Ishikawa (cell line): ENCODE measurements at regions not wholly inside any gene's neighbourhood (a gene's known extent, or its start where the extent isn't known, plus 50 kb on each side); places are given as distances from the start of the nearest gene placed in this dataset.

ENCODE experiments used
- CEBPB ChIP-seq: IDR thresholded peaks from 2 replicates; pipeline ENCODE4 v1.6.1; 2012
- CREB1 ChIP-seq: IDR thresholded peaks from 2 replicates; pipeline ENCODE4 v1.6.1; 2012; ENCODE audit warnings: low read depth
- EGR1 ChIP-seq: IDR thresholded peaks from 2 replicates; pipeline ENCODE4 v1.6.1; 2012
- EP300 ChIP-seq: IDR thresholded peaks from 2 replicates; pipeline ENCODE4 v1.6.1; 2012; ENCODE audit warnings: borderline replicate concordance
- FOXM1 ChIP-seq: IDR thresholded peaks from 2 replicates; pipeline ENCODE4 v1.6.1; 2012; ENCODE audit warnings: low read depth, borderline replicate concordance
- NFIC ChIP-seq: IDR thresholded peaks from 2 replicates; pipeline ENCODE4 v1.6.1; 2012
- RAD21 ChIP-seq: IDR thresholded peaks from 2 replicates; pipeline ENCODE4 v1.6.1; 2012; ENCODE audit warnings: low read depth
- REST ChIP-seq: IDR thresholded peaks from 2 replicates; pipeline ENCODE4 v1.6.1; 2012; ENCODE audit warnings: low read depth, mild to moderate bottlenecking
- TAF1 ChIP-seq: IDR thresholded peaks from 2 replicates; pipeline ENCODE4 v1.6.1; 2012; ENCODE audit warnings: low read depth, mild to moderate bottlenecking
- TCF12 ChIP-seq: IDR thresholded peaks from 2 replicates; pipeline ENCODE4 v1.6.1; 2012; ENCODE audit warnings: low read depth
- TEAD4 ChIP-seq: IDR thresholded peaks from 2 replicates; pipeline ENCODE4 v1.6.1; 2012
- YY1 ChIP-seq: IDR thresholded peaks from 2 replicates; pipeline ENCODE4 v1.6.1; 2012; ENCODE audit warnings: low read depth
- ZBTB7A ChIP-seq: IDR thresholded peaks from 2 replicates; pipeline ENCODE4 v1.6.1; 2012; ENCODE audit warnings: low read depth
- TF ChIP-seq, protein P1 (sequence below): IDR thresholded peaks from 2 replicates; pipeline ENCODE4 v1.6.1; 2012
- TF ChIP-seq, protein P2 (sequence below): IDR thresholded peaks from 2 replicates; pipeline ENCODE4 v1.6.1; 2012

GRCh38 chr7:25496476-25497368, 268.4 kb upstream of the NPVF start:
- TF ChIP-seq EP300 (no peak), FOXM1 (no peak), EGR1 (no peak), NFIC (no peak)

GRCh38 chr7:25500393-25500921, 272.2 kb upstream of the NPVF start:
- no peak for TF ChIP-seq YY1
- TF ChIP-seq, protein P1, sequence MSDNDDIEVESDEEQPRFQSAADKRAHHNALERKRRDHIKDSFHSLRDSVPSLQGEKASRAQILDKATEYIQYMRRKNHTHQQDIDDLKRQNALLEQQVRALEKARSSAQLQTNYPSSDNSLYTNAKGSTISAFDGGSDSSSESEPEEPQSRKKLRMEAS = no peak
- TF ChIP-seq EP300 = no peak
- no peak for TF ChIP-seq FOXM1
- no peak for TF ChIP-seq TEAD4
- TF ChIP-seq CEBPB = no peak
- TF ChIP-seq REST = no peak
- TF ChIP-seq ZBTB7A = no peak
- no peak for TF ChIP-seq TAF1
- TF ChIP-seq EGR1 = no peak
- no peak for TF ChIP-seq RAD21
- TF ChIP-seq NFIC = no peak
- TF ChIP-seq TCF12 = no peak
- no peak for TF ChIP-seq CREB1
- TF ChIP-seq, protein P2, sequence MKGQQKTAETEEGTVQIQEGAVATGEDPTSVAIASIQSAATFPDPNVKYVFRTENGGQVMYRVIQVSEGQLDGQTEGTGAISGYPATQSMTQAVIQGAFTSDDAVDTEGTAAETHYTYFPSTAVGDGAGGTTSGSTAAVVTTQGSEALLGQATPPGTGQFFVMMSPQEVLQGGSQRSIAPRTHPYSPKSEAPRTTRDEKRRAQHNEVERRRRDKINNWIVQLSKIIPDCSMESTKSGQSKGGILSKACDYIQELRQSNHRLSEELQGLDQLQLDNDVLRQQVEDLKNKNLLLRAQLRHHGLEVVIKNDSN = no peak

DNA sequence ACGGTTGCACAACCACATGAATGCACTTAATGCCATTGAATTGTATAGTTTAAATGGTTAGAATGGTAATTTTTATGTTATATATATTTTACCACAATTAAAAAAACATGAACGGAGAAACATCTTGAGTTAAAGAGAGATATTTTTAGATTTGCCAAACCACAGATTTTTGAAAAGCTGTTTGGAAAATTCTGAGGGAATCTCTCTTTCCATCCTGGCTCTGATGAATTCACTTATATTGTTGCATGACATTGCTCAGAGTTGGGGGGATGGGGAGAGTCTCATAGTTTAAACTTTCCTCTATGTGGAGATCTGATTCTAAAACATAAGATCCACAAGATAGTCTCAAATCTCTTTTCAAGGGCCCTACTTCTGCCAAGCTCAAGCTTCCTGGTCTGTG, 275.0 kb upstream of the NPVF start:
- TF ChIP-seq NFIC (no peak), EP300 (no peak), CREB1 (no peak), TEAD4 (no peak), ZBTB7A (no peak), EGR1 (no peak), TAF1 (no peak), TCF12 (no peak), REST (no peak), RAD21 (no peak), YY1 (no peak), FOXM1 (no peak), CEBPB (no peak)
- TF ChIP-seq, protein P1 = no peak
- TF ChIP-seq, protein P2 = no peak

DNA sequence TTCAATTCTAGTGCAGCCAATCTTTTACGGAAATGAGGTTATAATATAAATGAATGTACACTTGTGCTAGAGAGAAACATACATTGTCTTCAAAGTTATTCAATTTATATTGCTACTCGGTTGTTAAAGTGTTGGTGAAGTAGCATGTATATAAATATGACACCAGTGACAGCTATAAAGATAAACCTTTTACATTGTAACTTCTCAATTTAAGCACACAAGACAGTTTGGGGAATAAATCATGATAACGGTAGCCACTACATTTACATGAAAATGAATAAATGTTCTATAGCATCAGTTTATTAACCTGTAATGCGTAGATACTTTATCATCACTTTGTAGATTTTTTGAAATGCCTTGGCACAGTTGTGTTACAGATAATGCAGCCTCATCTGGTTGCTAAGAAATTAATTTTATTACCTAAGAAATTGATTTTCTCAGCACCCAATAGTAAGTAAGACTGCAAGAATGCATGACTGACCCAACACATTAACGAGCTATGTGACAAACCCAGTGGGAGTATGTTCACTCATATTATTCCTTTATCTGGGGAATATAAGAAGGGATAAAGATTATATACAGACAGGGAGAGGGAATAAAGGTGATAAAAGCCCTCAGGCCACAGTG, 283.9 kb upstream of the NPVF start:
- TF ChIP-seq CREB1 (no peak), TCF12 (no peak), ZBTB7A (no peak), CEBPB (no peak), EGR1 (no peak), REST (no peak)
- TF ChIP-seq, protein P2 = no peak
